ENCODE measurements at regions not wholly inside any gene's neighbourhood (a gene's known extent, or its start where the extent isn't known, plus 50 kb on each side); places are given as distances from the start of the nearest gene placed in this dataset.
A peak's percentile ranks its signal among the peaks of the same experiment; 100 is the strongest.

DNA sequence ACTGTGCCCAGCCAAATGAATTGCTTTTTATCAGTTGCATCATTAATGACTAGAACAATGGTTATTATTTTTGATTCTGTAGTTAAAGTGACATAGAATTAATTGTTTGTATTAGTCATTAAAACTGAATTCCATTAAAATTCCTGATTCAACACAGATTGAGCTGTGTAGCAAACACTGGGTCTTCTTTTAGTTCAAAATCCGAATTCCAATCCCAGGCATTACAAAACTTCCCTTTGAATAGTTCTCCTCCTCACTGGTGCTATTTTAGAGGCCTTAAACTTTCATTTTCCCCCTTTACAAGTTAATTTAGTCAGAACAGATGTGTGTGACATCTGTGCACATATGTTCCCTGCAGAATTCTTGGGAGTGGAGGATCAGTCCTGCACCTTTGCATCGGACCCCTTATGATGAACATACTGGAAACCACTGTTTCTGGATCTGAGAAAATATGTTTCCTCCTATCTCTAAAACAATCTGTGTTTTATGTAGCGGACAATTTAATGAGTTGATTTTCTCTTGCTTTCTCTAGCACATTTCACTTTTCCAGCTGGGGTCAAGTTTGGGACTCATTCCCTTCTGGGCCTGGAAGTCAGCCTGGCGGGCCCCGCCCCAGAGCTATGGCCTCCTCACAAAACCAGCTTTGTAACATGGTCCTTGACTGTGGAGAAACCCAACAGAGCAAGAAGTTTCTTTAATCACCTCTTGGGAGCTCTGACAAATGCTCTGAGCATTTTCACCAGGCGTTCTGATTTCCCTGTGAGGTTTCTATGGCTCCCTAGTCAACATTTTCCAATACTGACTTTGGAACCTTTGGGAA lies 87.9 kb upstream of the MAMDC2 start:
- DNase-seq, result no peak

GRCh38 chr9:69961843-69962242 lies 81.8 kb upstream of the MAMDC2 start:
- no peak for DNase-seq

GRCh38 chr9:69963803-69964202 lies 79.8 kb upstream of the MAMDC2 start:
- DNase-seq, result no peak

DNA sequence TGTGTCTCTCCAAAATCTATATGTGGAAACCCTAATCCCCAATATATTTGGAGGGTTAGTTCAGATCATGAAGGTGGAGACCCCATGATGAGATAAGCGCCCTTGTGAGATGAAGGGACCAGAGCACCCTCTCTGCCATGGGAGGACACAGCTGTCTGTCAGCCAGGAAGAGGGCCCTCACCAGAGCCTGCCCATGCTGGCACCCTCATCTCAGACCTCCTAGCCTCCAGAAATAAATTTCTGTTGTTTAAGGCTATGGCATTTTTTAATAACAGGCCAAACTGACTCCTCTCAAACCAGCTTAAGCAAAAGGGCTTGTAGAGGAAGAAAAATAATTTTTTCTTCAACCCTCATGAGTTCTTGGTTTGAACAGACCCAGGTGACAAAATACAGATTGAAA lies 79.2 kb upstream of the MAMDC2 start:
- no peak for DNase-seq

- no peak for DNase-seq
Observed at GRCh38 chr9:69965416-69966145, 78.1 kb upstream of the MAMDC2 start.

- no peak for DNase-seq
Observed at GRCh38 chr9:69967344-69967743, 76.3 kb upstream of the MAMDC2 start.

DNA sequence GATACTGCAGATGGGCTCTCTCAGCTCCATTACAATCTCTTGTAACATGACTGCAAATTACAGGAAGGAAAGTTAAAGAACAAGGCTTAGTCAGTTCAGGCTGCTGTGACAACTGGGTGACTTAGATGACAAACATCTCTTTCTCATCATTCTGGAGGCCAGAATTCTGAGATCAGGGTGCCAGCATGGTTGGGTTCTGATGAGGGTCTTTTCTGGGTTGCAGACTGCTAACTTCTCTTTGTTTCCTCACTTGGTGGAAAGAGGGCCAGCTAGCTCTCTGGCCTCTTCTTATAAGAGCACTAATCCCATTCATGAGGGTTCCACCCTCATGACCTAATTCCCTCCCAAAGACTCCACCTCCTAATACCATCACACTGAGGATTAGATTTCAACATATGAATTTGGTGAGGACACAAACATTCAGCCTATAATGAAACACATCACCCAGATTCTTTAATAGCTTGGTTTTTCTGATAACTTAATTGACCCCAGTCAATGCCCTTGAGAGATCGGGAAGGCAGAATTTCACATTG lies 73.6 kb upstream of the MAMDC2 start:
- DNase-seq, result no peak

- DNase-seq, result peak; percentile 55
Observed at GRCh38 chr9:69971643-69972449, 71.8 kb upstream of the MAMDC2 start.

DNA sequence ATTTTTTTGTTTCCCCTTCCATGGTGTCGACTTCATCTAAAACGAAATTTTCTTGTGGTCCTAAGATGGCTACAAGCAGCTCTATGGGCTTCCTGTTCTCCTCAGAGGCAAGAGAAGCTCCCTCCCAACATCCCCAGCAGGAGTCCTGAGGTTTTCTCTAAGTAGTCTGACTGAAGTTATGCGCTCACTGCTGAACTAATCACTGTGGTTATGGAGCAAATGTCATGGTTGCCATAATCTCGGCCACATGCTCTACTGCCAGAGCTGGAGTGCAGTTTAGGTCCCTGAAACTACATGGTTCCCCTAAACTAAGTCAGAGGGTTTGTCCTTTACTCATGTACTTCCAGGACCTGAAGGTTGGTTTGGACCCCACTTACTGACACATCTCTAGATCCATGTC lies 68.0 kb upstream of the MAMDC2 start:
- DNase-seq, result no peak

GRCh38 chr9:69976152-69976551 lies 67.5 kb upstream of the MAMDC2 start:
- no peak for DNase-seq

- DNase-seq, result no peak
Observed at GRCh38 chr9:69980041-69980440, 63.6 kb upstream of the MAMDC2 start.

GRCh38 chr9:69980591-69980990 lies 63.1 kb upstream of the MAMDC2 start:
- no peak for DNase-seq

DNA sequence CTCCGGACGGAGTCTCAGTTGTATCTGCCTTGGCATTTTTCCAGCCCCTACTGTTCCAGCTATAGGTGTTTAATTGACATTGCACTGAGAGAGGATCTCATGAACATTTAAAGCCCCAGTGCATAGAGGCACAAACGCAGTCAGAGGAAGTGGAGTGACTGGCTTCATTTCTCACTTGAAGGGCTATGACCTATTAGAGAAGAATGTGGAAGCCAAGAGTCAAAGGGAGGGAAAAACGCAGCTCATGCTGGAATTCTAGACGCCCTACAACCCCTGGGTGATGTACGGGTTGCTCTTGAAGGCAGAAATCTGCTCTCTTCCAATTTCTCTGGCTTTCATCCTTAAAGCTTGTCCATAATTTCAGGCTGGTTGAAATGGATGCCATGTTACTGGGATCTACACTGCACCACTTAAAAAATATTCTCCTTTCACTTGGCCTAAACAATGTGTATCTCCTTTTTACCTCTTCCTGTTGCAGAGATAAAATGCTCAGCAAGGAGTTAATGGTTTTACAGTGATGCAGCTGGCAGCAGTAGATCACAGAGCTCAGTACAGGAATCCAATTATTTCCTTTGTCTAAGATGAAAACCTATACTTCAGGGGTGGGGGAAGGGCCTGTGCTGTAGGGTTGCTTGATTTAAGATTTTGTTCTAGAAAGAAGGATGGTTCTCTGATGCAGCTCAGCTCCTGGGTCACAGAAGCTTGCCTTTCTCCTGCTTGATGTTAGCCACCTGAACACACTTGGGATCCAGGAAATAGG lies 61.8 kb upstream of the MAMDC2 start:
- no peak for DNase-seq

DNA sequence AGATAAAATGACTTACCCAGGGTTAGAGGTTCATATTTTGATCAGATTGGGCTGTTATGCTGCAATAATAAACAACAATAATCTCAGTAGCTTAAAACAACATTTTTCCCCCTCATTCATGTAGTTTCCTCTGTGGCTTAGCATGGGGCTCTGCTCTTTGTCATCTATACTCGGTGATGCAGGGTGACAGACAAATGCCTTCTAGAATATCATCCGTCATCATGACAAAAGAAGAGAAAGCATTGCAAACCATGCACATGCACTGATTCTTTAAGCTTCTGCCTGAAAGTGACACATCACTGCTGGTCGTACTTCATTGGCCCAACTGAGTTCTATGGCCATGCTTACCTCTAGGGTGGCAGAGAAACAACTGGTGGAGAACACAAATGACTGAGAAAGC lies 58.8 kb upstream of the MAMDC2 start:
- DNase-seq, result no peak

DNA sequence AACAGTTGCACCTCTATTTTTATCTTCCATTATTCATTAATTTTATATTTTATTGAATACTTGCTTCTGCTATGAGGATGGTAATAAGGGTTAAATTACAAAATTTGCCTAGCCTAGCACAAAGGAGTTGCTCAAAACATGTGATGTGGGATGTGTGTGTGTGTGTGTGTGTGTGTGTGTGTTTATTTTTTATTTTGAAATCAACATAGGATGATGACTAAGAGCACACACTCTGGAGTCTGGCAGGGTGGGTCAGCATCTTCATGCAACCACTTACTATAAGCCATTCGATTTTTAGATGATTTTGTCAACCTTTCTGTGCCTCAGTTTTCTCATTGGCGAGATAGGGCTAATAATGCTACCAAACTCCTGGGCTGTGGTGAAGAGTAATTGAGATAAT lies 57.7 kb upstream of the MAMDC2 start:
- DNase-seq, result no peak

GRCh38 chr9:69986970-69987369 lies 56.7 kb upstream of the MAMDC2 start:
- no peak for DNase-seq

GRCh38 chr9:69987457-69987856 lies 56.2 kb upstream of the MAMDC2 start:
- DNase-seq, result no peak

- DNase-seq, result no peak
Observed at GRCh38 chr9:69993110-69993509, 50.5 kb upstream of the MAMDC2 start.

Data from activated CD4-positive, alpha-beta T cell treated with anti-CD3 and anti-CD28 coated beads, Interleukin-10, Interleukin-2, amounts not matched to agents 100 ng/mL and 50 ng/mL, durations not matched to agents 16 hours and 8 hours (primary cell).